Naive B cell (primary cell): ENCODE measurements at regions not wholly inside any gene's neighbourhood (a gene's known extent, or its start where the extent isn't known, plus 50 kb on each side); places are given as distances from the start of the nearest gene placed in this dataset.

ENCODE experiments used
- ATAC-seq, 2 donors: fragments of 150-1000 bp; cut with Tn5 transposase; 2 replicates each; pipeline ENCODE4 v1.10.0; 2021; ENCODE audit warnings: low read depth in 2 of 2, mild to moderate bottlenecking in 2 of 2, moderate library complexity in 2 of 2
- DNase-seq: peaks from one replicate; pipeline ENCODE4 v3.0.0; 2022
- H3K27ac Mint-ChIP-seq, 6 donors: one replicate each; pipeline ENCODE4 v1.8.0; 2020 to 2022; ENCODE audit warnings: mild to moderate bottlenecking in 6 of 6, mixed read lengths in 6 of 6, moderate library complexity in 5 of 6, inconsistent platforms in 2 of 6
- H3K27me3 Mint-ChIP-seq, 3 donors: one replicate each; pipeline ENCODE4 v1.8.0; 2021 to 2022; ENCODE audit warnings: mixed read lengths in 3 of 3, mild to moderate bottlenecking in 1 of 3
- H3K36me3 Mint-ChIP-seq, 2 donors: one replicate each; pipeline ENCODE4 v1.8.0; 2020 to 2022; ENCODE audit warnings: mixed read lengths in 2 of 2, inconsistent platforms in 1 of 2, mild to moderate bottlenecking in 1 of 2
- H3K4me1 Mint-ChIP-seq, 3 donors: one replicate each; pipeline ENCODE4 v1.8.0; 2020 to 2022; ENCODE audit warnings: mixed read lengths in 3 of 3, inconsistent platforms in 1 of 3, mild to moderate bottlenecking in 1 of 3, moderate library complexity in 1 of 3
- H3K4me3 Mint-ChIP-seq, 8 donors: one replicate each; pipeline ENCODE4 v1.8.0; 2020 to 2022; ENCODE audit warnings: mild to moderate bottlenecking in 8 of 8, mixed read lengths in 8 of 8, moderate library complexity in 8 of 8, inconsistent platforms in 2 of 8
- H3K9me3 Mint-ChIP-seq, 7 donors: one replicate each; pipeline ENCODE4 v1.8.0; 2020 to 2022; ENCODE audit warnings: mixed read lengths in 7 of 7, mild to moderate bottlenecking in 5 of 7, inconsistent platforms in 2 of 7, moderate library complexity in 1 of 7

GRCh38 chr18:64270121-64270520 lies 121.2 kb upstream of the LINC00305 start:
- Mint-ChIP-seq H3K27me3 (no peaks in the 10 kb centered on the region), H3K27ac (no peak overlapping the region), H3K36me3 (no peaks in the 10 kb centered on the region)

DNA sequence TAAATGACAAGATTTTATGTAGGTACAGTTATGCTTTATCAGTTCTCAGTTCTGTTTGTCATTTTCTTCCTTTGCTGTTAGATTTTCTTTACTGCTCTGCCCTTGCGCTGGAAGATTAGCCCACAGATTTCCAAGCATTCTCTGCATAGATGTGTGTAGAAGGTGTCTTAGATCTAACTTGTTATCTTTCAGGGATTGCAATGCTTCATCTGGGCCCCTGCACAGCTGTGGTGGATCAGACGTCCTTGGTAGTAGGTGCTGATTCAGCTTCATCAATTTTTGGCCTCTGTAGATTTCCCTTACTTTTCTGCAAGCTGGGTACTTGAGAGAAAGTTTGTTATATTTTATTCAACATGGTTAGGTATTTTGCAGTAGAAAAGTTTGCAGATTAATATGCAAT lies 115.3 kb upstream of the LINC00305 start:
- H3K27me3 Mint-ChIP-seq = no peaks in the 10 kb centered on the region
- no peak overlapping the region for H3K4me3 Mint-ChIP-seq
- peaks cover 0 to 2% (median 0%) of the 10 kb centered on the region in 7 donors for H3K9me3 Mint-ChIP-seq
- no peak overlapping the region for H3K27ac Mint-ChIP-seq
- no peaks in the 10 kb centered on the region for H3K4me1 Mint-ChIP-seq
- no peak for DNase-seq
- no peaks in the 10 kb centered on the region for H3K36me3 Mint-ChIP-seq
- no peak for ATAC-seq

More at GRCh38 chr18:64270121-64270520, 121.2 kb upstream of the LINC00305 start:
- DNase-seq (no peak), ATAC-seq (no peak)
- H3K4me1 Mint-ChIP-seq = peaks cover 0 to 13% (median 7%) of the 10 kb centered on the region in 3 donors
- peak overlapping the region in 1 of 8 donors; percentile 72 for H3K4me3 Mint-ChIP-seq
- peaks cover 0 to 2% (median 0%) of the 10 kb centered on the region in 7 donors for H3K9me3 Mint-ChIP-seq

GRCh38 chr18:64260810-64261209 lies 111.9 kb upstream of the LINC00305 start:
- Mint-ChIP-seq H3K4me3 (no peak overlapping the region), H3K36me3 (no peaks in the 10 kb centered on the region)
- no peak for ATAC-seq

GRCh38 chr18:64259871-64260270 lies 111.0 kb upstream of the LINC00305 start:
- no peak overlapping the region for H3K27ac Mint-ChIP-seq
- no peaks in the 10 kb centered on the region for H3K36me3 Mint-ChIP-seq
- H3K4me1 Mint-ChIP-seq = no peaks in the 10 kb centered on the region
- H3K27me3 Mint-ChIP-seq = no peaks in the 10 kb centered on the region
- no peak for ATAC-seq
- no peaks in the 10 kb centered on the region for H3K9me3 Mint-ChIP-seq
- DNase-seq = no peak
- no peak overlapping the region for H3K4me3 Mint-ChIP-seq

More at GRCh38 chr18:64260810-64261209, 111.9 kb upstream of the LINC00305 start:
- H3K27me3 Mint-ChIP-seq = no peaks in the 10 kb centered on the region
- H3K27ac Mint-ChIP-seq = peak overlapping the region in 1 of 6 donors; percentile 70
- H3K4me1 Mint-ChIP-seq = no peaks in the 10 kb centered on the region
- no peak for DNase-seq
- H3K9me3 Mint-ChIP-seq = peaks cover 0 to 2% (median 0%) of the 10 kb centered on the region in 7 donors

DNA sequence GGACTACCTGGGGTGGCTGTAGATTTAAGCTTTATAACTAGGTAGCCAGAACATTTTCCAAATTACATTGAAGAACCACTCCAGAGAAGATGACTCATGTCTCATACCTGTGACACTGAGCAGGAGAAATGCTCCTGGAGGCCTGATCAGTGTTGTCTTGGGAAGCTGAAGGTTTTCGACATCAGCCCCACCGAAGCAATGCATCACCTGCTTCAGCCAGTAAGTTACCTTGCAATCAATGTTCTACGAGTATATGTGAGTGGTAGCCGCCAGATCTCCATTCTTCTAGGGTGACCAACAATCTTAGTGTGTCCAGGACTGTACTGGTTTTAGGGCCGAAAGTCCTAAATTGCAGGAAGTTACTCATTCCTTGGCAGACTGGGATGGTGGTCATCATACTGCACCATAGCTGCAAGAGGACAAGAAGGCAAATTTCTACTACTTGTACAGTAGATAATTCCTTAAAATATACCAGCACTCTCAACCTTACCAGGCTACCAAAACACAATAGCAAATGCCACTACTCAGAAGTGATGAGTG lies 109.3 kb upstream of the LINC00305 start:
- H3K9me3 Mint-ChIP-seq = no peaks in the 10 kb centered on the region
- ATAC-seq = no peak
- no peaks in the 10 kb centered on the region for H3K4me1 Mint-ChIP-seq
- H3K27ac Mint-ChIP-seq = no peak overlapping the region
- no peak overlapping the region for H3K4me3 Mint-ChIP-seq
- H3K36me3 Mint-ChIP-seq = no peaks in the 10 kb centered on the region
- H3K27me3 Mint-ChIP-seq = no peaks in the 10 kb centered on the region
- no peak for DNase-seq

DNA sequence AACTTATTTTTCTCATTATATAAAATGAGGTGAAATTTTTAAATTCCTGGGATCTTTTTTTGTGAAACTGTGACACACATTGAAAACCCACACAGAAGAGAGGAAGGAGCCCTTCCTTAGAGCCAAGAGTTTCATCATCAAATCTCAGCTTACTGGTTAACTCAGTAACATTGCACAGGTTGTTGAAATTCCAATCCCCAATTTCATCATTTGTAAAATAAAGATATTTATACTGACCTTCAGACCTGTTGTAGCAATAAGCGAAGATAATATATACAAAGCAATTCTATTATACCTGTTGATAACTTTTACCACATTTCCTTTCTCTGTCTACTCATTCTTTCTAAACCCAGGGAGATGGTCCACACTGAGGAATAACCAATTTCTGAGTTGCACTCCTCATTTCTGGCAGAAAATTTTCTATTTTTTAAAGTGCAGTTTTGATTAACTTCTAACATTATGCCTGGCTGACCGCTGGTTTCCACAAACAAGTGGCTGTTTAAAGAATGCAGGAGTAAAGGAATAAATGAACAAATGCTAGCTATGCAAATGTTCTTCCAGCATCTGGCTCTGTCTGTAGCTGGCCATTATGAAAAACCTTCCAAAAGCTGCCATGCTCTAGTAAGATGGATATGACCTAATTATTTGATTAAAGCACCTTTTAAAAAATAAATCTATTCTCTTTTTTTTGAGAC lies 105.7 kb upstream of the LINC00305 start:
- no peak overlapping the region for H3K27ac Mint-ChIP-seq
- no peak for ATAC-seq
- no peaks in the 10 kb centered on the region for H3K27me3 Mint-ChIP-seq
- peaks cover 0 to under 1% (median 0%) of the 10 kb centered on the region in 7 donors for H3K9me3 Mint-ChIP-seq
- DNase-seq = no peak
- H3K36me3 Mint-ChIP-seq = no peaks in the 10 kb centered on the region
- no peak overlapping the region for H3K4me3 Mint-ChIP-seq
- no peaks in the 10 kb centered on the region for H3K4me1 Mint-ChIP-seq

GRCh38 chr18:64253873-64254272 lies 105.0 kb upstream of the LINC00305 start:
- H3K36me3 Mint-ChIP-seq = no peaks in the 10 kb centered on the region
- H3K4me1 Mint-ChIP-seq = no peaks in the 10 kb centered on the region
- no peak for DNase-seq
- no peak overlapping the region for H3K27ac Mint-ChIP-seq
- ATAC-seq = no peak
- no peaks in the 10 kb centered on the region for H3K27me3 Mint-ChIP-seq
- no peak overlapping the region for H3K4me3 Mint-ChIP-seq
- H3K9me3 Mint-ChIP-seq = peaks cover 0 to 3% (median 0%) of the 10 kb centered on the region in 7 donors

DNA sequence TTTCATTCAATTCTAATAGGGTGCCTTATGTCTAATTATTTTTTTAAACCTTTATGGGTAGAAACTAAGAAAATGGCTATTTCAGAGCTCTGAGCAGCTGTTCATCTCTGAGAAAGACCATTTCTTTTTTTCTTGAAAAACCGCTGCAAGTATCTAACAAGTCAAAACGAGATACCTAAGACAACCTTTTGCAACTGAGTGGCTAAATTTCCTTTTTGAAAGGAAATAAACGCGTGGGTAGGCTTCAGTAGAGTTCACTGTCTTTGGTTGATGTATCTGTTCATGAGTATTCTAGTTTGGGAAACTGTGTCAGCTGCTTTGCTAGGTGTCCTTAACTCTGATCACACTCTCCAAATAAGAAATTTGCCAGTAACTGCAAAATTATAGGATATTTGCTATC lies 104.3 kb upstream of the LINC00305 start:
- no peak overlapping the region for H3K27ac Mint-ChIP-seq
- ATAC-seq = no peak
- DNase-seq = no peak
- H3K9me3 Mint-ChIP-seq = peaks cover 0 to 3% (median 0%) of the 10 kb centered on the region in 7 donors
- no peaks in the 10 kb centered on the region for H3K4me1 Mint-ChIP-seq
- H3K27me3 Mint-ChIP-seq = no peaks in the 10 kb centered on the region
- no peak overlapping the region for H3K4me3 Mint-ChIP-seq
- no peaks in the 10 kb centered on the region for H3K36me3 Mint-ChIP-seq

GRCh38 chr18:64248836-64249235 lies 99.9 kb upstream of the LINC00305 start:
- Mint-ChIP-seq H3K27ac (no peak overlapping the region), H3K9me3 (peaks cover 0 to 3% (median 0%) of the 10 kb centered on the region in 7 donors), H3K36me3 (no peaks in the 10 kb centered on the region), H3K4me3 (no peak overlapping the region), H3K4me1 (no peaks in the 10 kb centered on the region), H3K27me3 (no peaks in the 10 kb centered on the region)
- ATAC-seq = no peak
- DNase-seq = no peak

DNA sequence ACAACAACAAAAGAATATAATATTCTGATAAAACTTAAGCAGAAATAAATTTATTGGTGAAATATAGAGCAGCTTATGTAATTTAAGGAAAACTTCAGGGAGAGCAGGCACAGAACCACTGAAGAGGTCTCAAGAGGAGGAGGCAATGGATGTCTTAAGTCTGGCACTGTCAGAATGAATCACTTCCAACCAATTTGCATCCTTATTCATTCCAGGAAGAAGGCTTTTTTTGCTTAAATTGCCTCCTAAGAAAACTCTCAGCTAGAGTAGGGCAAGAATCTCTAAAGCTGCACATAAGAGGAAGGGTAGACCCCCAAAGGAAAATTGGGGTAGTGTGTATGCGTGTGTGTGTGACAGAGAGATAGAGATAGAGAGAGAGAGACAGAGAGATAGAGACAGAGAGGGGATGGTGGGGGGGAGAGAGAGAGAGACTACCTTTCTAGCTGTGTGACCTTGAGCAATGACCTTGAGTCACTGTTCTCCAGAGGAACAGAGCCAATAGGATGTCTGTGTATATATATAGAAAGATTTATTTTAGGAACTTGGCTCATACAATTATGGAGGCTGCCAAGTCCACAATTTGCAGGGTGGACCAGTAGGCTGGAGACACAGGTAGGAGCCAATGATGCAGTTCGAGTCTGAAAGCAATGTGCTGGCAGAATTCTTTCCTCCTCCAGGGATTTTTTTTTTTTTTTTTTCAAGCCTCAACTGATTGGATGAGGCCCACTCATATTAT lies 96.4 kb upstream of the LINC00305 start:
- no peaks in the 10 kb centered on the region for H3K36me3 Mint-ChIP-seq
- H3K9me3 Mint-ChIP-seq = peaks cover 0 to 3% (median 0%) of the 10 kb centered on the region in 7 donors
- H3K27ac Mint-ChIP-seq = no peak overlapping the region
- peaks cover 0 to 7% (median 6%) of the 10 kb centered on the region in 3 donors for H3K27me3 Mint-ChIP-seq
- no peak for DNase-seq
- no peak for ATAC-seq
- H3K4me1 Mint-ChIP-seq = no peaks in the 10 kb centered on the region
- H3K4me3 Mint-ChIP-seq = no peak overlapping the region

DNA sequence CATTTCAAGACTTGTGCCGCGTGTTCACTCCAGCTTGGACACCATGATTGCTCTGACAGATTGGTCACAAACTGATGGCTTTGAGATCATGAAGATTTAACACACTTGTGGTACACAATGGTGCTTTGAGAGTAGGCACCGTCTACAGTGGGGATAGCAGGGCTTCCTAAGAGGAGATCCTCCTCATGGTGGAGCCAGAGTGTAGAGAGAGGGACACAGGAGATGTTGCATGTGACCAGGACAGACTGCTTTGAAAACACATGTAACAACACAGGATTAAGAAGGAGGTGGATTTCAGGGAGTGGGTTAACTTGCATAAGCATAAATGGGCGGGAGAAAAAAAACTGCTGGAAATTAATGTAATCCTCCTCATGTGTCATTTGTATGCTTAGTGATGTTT lies 95.7 kb upstream of the LINC00305 start:
- Mint-ChIP-seq H3K27ac (peak overlapping the region in 1 of 6 donors; percentile 38), H3K4me3 (no peak overlapping the region), H3K27me3 (peaks cover 0 to 9% (median 7%) of the 10 kb centered on the region in 3 donors), H3K36me3 (no peaks in the 10 kb centered on the region), H3K4me1 (no peaks in the 10 kb centered on the region), H3K9me3 (peaks cover 0 to 3% (median 0%) of the 10 kb centered on the region in 7 donors)
- no peak for ATAC-seq
- DNase-seq = no peak

DNA sequence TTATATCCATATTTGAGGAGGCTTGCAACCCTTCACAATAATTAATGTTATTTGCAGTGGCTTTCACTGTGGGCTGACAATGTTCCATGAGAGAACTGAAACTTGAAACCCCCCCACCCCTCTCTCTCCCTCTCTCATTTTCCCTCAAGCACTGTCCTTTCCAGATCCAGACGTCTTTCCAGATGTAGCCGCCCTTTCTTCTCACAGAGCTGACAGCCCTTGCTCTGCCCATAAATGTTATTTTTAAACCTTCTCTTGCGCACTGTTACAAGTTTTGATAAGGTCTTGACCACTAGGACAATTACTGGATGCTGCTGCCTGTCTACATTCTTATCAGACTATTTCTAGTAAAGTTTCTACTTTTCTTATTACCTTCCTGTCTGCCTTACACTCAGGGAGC lies 91.4 kb upstream of the LINC00305 start:
- Mint-ChIP-seq H3K27ac (peak overlapping the region in 1 of 6 donors; percentile 21), H3K27me3 (peaks cover 0 to 9% (median 7%) of the 10 kb centered on the region in 3 donors), H3K36me3 (no peaks in the 10 kb centered on the region), H3K9me3 (no peaks in the 10 kb centered on the region), H3K4me3 (peak overlapping the region in 1 of 8 donors; percentile 44), H3K4me1 (no peaks in the 10 kb centered on the region)
- DNase-seq (no peak), ATAC-seq (no peak)

DNA sequence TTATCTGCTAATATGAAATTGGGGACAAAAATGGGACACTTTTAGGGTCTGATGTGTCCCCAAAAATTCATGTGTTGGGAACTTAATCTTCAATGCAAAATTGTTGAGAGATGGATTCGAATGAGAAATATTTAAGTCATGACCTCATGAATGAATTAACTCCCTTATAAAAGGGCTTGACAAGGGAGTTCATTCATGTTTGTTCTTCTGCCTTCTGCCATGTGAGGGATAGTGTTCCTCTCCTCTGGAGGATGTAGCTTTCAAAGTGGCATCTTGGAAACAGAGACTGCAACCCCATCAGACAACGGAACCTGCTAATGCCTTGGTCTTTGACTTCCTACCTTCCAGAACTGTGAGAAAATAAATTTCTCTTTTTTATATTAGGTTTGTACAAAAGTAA lies 89.2 kb upstream of the LINC00305 start:
- ATAC-seq = no peak
- Mint-ChIP-seq H3K27ac (no peak overlapping the region), H3K36me3 (no peaks in the 10 kb centered on the region), H3K4me1 (no peaks in the 10 kb centered on the region), H3K27me3 (peaks cover 0 to 9% (median 7%) of the 10 kb centered on the region in 3 donors), H3K9me3 (no peaks in the 10 kb centered on the region), H3K4me3 (no peak overlapping the region)
- DNase-seq = no peak

DNA sequence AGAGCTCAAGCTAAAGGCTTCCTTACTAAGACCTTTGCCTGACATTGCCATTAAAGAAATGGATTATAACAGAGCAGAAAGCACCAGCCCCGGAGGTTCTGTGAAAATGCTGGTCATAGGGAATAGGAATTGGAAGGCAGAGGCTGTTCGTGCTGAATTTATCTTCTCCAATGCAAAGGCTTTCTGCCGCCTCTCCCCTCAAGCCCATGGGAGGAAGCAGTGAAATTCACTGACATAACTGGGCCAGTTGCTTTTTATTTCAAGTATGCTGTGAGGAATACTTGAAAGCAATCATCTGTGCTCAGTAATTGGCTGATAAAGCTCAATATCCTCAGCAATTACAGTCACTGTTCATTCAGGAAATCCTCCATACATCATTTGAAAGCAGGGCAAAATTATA lies 85.4 kb upstream of the LINC00305 start:
- DNase-seq (no peak), ATAC-seq (no peak)
- H3K4me1 Mint-ChIP-seq = no peaks in the 10 kb centered on the region
- H3K27ac Mint-ChIP-seq = no peak overlapping the region
- peaks cover 0 to 13% (median 6%) of the 10 kb centered on the region in 3 donors for H3K27me3 Mint-ChIP-seq
- peaks cover 0 to 9% (median 7%) of the 10 kb centered on the region in 7 donors for H3K9me3 Mint-ChIP-seq
- no peak overlapping the region for H3K4me3 Mint-ChIP-seq
- H3K36me3 Mint-ChIP-seq = no peaks in the 10 kb centered on the region
